OCI-LY3 (cell line): ENCODE measurements at regions not wholly inside any gene's neighbourhood (a gene's known extent, or its start where the extent isn't known, plus 50 kb on each side); places are given as distances from the start of the nearest gene placed in this dataset.

ENCODE experiments used
- CTCF ChIP-seq: fragments of 200-600, 300-600 bp; sonication (generic); IDR thresholded peaks from 2 replicates; pipeline ENCODE4 v1.5.1; 2014; ENCODE audit warnings: antibody characterized with exemption, low read length, low read depth
- EZH2phosphoT487 ChIP-seq: fragments of 200-600 bp; shearing (Covaris generic); IDR thresholded peaks from 2 replicates; pipeline ENCODE4 v1.6.1; 2018; ENCODE audit warnings: antibody characterized with exemption, mixed run types, low read depth

- TF ChIP-seq CTCF (no peak), EZH2phosphoT487 (no peak)
Observed at GRCh38 chr18:41042866-41043265, 912.2 kb upstream of the PIK3C3 start.
